T47D (cell line): ENCODE measurements at regions not wholly inside any gene's neighbourhood (a gene's known extent, or its start where the extent isn't known, plus 50 kb on each side); places are given as distances from the start of the nearest gene placed in this dataset.
"Not testable (repeated sequence)": the region's sequence is repeated elsewhere in the genome, so short reads cannot be mapped to it uniquely, and the experiment has no call there.

Experiments used
- DNase-seq, 2 experiments: peaks; one replicate each; pipeline versions ENCODE4 v3.0.0 to v3.0.0-alpha.2; 2011 to 2012; ENCODE audit warnings: low read depth in 1 of 2, low spot score in 1 of 2
- JUND ChIP-seq: IDR thresholded peaks from 2 replicates; pipeline ENCODE4 v1.6.1; 2012; ENCODE audit warnings: low read depth
- in situ Hi-C: cut with HindIII; loops from 2 replicates; pipeline ENCODE4 v1.10.0; 2016; ENCODE audit warnings: low sequenced_read_pairs, low pct_unique_long_range_greater_than_20kb

DNA sequence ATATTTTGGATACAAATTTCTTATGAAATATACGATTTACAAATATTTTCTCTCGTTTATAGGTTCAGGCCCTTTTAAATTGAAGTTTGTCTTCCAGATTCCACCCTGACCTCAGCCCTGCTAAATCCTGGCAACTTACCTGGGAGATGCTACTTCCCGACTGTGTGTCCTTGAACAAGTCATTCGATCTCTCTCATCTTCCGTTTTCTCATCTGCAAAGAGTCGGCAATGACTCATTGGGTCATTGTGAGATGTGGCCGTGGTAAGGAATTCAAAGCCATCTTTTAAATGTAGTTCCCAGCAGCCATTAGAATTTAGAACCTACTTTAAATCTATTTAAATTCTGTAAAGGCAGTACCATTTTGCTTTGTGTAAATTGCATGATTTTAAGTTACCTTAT lies 72.5 kb downstream of the LHX2 start:
- in situ Hi-C loops: no loop called here
- no peak for DNase-seq
- TF ChIP-seq JUND: no peak

DNA sequence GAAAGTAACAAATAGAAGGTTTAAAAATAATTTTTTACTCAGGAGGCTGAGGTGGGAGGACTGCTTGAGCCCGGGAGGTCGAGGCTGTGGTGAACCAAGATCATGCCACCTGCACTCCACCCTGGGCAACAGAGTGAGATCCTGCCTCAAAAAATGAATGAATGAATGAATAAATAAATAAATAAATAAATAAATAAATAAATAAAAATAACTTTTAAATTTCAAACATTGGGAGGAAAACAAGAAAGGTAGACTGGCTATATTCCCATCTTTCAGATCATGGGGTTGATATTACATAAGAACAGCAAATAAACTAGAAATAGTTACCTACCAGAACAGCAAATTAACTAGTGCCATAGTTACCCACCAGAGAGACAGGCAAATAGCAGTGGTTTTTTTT lies 75.7 kb downstream of the LHX2 start:
- no peak for DNase-seq
- TF ChIP-seq JUND: no peak
- in situ Hi-C loops: no loop called here

DNA sequence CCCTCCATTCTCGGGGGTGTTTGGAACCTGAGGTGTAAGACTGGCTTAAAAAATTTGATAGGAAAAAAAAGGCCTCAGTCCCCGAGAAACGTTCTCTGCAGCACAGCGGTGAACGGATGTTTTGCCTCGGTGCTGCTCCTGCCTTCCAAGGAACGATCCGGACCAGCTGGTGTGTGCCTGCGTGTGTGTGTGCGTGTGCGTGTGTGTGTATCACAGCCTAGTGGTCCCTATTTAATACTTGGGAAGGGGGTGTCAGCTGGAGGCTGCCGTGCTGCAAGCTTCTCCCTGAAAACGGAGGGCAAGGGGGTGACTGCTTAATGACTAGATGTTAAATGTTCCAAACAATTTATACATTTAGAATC lies 76.9 kb downstream of the LHX2 start:
- no peak for DNase-seq
- TF ChIP-seq JUND: no peak
- in situ Hi-C loops: no loop called here

DNA sequence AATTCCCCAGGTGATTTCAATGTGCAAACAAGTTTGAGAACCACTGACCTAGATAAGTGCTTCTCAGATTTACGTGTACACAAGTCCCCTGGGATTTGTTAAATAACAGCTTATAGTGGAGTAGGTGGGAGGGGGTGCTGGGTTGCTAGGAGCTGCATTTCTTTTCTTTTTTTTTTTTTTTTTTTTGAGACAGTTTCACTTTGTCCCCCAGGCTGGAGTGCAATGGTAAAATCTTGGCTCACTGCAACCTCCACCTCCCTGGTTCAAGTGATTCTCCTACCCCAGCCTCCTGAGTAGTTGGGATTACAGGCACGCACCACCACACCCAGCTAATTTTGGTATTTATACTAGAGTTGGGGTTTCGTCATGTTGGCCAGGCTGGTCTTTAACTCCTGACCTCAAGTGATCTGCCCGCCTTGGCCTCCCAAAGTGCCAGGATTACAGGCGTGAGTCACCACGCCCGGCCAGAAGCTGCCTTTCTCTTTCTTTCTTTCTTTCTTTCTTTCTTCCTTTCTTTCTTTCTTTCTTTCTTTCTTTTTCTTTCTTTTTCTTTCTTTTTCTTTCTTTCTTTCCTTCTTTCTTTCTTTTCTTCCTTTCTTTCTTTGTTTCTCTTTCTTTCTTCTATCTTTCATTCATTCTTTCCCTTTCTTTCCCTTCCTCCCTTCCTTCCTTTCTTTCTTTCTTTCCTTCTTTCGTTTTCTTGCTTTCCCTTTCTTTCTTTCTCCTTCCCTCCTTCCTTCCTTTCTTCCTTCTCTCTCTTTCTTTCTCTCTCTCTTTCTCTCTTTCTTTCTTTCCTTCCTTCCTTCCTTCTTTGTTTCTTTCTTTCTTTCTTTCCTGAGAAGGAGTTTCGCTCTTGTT lies 78.3 kb downstream of the LHX2 start:
- in situ Hi-C loops, DNase-seq: not testable (repeated sequence)

DNA sequence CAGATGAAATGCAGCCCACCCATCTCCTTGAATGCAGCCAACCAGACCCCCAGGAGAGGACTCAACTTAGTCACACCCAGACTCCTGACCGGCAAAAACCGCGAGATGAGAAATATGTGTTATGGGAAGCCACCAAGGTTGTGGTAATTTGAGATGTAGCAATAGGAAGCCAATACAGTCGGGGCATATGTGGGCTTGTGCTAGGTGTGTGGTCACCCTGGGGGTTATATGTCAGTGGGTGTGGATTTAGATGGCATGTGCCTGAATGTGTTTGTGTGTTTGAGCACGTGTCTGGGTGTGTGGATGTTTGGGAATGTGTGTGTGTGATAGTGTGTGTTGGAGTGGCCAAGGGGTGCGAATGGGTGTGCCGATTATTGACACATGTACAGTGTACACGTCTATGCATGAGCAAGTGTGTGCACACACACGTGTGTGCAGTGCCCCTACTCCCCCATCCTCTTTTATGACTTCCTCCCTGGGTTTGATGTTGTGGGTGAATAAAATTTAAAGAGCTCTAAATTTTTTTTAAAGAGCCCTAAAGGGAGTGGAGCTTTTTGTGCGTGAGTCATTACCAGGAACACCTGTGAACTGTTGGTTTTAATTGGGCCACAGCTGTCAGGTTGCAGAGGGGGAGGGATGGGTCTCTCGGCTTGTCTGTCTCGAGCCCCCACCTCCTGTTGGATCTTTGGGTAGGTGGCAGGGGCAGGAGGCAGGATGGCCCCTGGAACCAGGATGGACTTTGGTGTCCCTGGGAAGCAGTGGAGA lies 86.8 kb downstream of the LHX2 start:
- DNase-seq: peak in 1 of 2 experiments; percentile 25
- no peak for TF ChIP-seq JUND
- in situ Hi-C loops: no loop called here

DNA sequence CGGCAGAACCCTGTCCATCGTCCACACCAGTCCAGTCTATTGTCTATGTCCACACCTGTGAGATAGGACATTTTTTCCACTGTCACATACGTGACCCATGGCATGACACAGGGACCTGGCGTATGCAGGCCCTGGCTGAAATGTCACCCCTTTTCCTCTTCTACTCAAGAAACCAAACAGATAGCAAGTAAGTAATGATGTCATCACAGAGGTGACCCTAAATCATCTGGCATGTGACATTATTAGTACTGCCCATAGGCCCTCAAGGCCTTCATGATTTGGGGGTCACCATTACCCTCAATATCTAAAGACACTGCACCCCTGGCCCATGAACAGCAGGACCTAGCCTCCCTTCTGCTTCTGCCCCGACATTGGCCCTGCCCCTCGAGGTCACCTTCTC lies 88.3 kb downstream of the LHX2 start:
- TF ChIP-seq JUND: no peak
- in situ Hi-C loops: no loop called here
- no peak for DNase-seq

DNA sequence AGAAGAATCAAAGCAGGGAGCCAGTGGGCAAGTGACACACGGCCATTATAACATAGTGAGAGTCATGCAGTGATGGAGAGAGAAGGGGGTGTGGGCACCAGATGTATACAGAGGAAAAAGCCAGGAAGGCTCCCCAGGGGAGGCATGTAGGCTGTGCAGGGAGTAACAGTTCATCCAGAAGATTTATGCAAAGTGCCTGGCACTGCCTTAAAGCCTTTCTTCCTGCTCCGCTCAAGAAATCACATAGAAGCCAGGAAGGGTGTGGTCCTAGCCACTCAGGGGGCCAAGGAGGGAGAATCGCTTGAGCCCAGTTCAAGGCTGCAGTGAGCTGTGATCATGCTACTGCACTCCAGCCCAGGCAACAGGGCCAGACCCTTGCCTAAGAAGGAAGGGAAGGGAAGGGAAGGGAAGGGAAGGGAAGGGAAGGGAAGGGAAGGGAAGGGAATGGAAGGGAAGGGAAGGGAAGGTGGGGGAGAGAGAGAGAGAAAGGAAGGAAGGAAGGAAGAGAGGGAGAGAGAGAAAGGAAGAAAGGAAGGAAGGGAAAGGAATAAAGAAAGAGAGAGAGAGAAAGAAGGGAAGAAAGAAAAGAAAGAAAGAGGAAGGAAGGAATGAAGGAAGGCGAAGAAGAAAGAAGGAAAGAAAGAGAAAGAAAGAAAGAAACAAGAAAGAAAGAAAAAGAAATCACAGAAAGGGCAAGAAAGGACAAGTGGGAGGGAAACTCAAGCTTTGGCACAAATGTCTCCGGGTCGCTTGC lies 89.8 kb downstream of the LHX2 start:
- TF ChIP-seq JUND: no peak
- DNase-seq: no peak
- in situ Hi-C loops: no loop called here

DNA sequence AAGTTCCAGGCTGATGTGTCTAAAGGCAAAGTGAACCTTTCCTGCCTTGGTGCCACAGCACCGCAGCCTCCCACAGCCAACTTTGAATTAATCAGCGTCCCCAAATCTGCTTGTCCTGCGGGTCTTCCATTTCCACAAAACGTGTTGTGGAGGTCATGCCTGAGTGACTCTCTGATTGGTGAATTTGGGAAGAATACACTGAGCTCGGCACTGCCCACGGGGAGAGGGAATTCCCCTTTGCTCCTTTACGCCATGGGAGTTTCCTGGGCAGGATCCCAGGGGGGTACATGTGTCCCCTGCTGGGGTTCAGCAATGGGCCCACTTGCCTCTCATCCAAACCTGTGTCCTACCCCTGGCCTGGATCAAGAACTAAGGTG lies 90.4 kb downstream of the LHX2 start:
- in situ Hi-C loops: no loop called here
- TF ChIP-seq JUND: no peak
- no peak for DNase-seq

DNA sequence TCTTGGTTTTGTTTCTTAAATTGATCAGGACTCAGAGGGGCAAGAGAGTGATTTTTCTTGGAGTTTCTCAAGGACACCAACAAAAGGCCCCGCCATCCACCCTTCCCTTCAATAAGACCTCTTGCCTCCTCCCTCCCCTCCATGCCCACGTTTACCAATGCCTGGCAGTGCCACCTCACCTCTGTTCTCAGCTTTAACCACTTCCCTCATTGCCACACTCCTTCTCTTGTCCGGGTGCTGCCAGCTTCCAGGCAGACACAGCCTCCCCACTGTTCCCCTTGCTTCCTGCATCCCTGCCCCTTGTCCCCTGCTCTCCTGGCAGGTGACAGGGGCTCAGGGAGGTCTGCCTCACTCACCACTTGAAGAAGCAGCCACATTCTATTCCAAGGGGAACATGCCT lies 90.8 kb downstream of the LHX2 start:
- in situ Hi-C loops: no loop called here
- DNase-seq: no peak
- no peak for TF ChIP-seq JUND

DNA sequence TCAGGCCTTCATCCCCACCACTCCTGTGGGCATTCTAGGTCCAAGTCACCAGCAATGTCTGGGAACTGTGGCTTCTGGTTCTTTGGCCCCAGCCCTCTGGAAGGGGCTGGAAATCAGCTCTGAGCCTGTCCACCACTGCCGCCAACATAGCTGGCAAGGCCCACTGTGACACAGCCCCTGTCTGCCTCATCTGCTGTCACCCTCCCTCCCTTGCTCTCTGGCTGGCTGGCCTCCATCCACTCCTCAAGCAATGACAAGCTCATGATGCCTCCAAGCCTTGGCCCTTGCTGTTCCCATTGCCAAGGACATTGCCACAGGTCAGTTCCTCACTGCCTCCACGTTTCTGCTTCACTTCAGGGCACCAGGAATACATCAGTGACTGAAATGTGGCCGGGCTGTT lies 93.7 kb downstream of the LHX2 start:
- no peak for TF ChIP-seq JUND
- in situ Hi-C loops: no loop called here
- no peak for DNase-seq

DNA sequence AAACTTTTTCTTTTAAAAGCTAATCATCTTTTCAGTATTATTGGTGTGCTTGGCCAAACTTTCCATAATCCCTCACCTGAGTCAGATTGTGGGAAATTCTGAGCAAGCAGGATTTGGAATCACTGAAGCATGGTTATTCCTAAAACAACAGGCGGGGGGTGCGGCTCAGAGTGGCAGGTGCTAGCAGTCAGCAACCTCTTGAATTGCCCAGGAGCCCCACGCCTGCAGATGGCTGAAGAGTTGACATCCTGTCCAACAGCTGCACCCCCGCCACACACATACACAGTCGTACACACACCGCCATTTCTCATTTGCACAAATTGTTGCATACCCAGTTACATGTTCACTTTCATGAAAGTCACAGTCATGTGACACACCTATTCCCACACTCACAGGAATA lies 96.6 kb downstream of the LHX2 start:
- in situ Hi-C loops: no loop called here
- DNase-seq: no peak
- no peak for TF ChIP-seq JUND

DNA sequence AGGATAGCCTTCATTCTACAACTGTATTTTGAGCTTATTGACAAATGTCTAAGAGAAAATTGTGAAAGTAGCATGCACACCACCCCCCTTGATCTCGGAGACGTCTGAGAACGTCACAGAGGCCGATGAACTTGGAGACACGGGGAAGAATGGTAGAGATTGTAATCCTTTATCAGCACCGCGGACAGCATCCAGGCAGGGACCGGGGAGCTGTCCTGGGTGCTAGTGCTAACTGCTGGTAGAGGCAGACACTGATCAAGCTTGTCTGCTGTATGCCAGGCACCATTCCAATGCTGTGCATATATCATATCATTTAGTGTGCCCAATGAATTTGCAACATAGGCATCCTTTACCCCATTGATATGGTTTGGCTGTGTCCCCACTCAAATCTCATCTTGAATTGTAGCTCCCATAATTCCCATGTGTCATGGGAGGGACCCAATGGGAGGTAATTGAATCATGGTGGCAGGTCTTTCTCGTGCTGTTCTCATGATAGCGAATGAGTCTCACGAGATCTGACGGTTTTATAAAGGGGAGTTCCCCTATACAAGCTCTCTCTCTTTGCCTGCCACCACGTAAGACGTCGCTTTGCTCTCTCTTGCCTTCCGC lies 98.8 kb downstream of the LHX2 start:
- TF ChIP-seq JUND: no peak
- in situ Hi-C loops: no loop called here
- peak; percentile 91 to 93 for DNase-seq
